ENCODE measurements at regions not wholly inside any gene's neighbourhood (a gene's known extent, or its start where the extent isn't known, plus 50 kb on each side); places are given as distances from the start of the nearest gene placed in this dataset.
"Not testable (repeated sequence)": the region's sequence is repeated elsewhere in the genome, so short reads cannot be mapped to it uniquely, and the experiment has no call there.

GRCh38 chr6:141218583-141218982 lies 914.1 kb upstream of the GJE1 start:
- no peak for DNase-seq

- no peak for DNase-seq
These were observed 916.0 kb upstream of the GJE1 start for GRCh38 chr6:141216726-141217125.

GRCh38 chr6:141212296-141212695 lies 920.4 kb upstream of the GJE1 start:
- DNase-seq = no peak

- no peak for DNase-seq
These were observed 920.9 kb upstream of the GJE1 start for GRCh38 chr6:141211845-141212244.

DNA sequence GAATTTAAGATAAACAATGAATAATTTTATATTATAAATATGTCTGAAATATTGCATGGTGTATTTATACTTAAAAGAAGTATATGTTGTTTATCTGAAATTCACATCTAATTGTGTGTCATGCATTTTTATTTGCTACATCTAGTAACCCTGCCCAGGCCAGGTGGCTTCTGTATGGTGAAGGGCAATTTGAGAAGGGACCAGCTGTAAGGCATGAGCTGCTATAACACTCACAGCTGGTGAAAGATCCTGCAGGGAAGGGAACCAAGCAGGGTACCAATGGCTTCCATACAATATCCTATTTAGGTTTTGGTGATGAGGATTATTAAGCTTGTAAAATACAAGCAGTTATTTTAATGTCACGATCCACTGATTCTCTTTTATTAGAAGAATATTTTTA lies 921.8 kb upstream of the GJE1 start:
- DNase-seq = no peak

- no peak for DNase-seq
These were observed 922.8 kb upstream of the GJE1 start for GRCh38 chr6:141209890-141210289.

- no peak for DNase-seq
These were observed 924.6 kb upstream of the GJE1 start for GRCh38 chr6:141208101-141208500.

DNA sequence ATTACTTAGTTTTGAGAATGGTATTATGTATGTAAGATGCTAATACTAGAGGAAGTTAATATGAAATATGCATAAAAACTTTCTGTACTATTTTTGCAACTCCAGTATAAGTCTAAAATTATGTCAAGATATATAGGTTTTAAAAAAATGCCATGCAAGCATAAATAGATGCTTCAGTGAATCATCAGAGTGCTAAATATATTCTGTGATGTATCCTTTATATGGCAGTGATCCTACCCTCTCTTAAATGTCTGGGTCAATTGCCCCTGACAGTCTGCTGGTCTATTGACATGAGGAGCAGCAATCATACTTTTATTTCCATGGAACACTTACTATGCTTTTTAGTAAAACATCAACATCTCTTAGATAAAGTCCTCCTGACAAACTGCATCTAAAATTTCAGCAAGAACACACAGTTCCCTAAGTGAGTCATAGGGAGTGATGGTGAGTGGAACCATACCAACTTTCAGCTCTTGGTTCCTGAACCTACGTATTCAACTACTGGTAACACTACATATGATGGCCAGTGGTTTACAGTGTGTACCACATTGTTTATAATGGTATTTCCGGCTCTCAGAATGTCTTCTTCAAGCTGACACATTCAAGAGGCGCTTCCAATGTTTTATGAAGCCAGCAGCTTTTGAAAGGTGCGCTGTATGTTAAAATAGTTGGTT lies 928.7 kb upstream of the GJE1 start:
- DNase-seq = no peak

DNA sequence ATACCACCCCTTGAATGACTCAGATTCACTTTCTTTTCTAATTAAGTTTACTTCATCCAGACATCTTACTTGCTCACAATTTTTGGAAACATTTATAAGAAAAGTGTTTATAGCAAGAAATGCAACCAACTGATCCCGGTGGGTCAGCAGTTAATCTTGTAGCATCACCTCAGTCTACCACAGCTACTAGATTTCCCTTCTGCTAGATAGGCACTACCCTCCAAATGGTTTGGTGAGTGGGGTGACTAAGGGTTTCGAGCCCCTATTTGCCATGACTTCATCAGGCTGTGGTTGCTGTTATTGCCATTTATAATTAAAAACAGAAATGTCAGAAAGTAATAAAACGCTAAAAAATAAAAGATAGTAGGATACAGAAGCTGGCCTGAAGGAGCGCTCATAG lies 930.1 kb upstream of the GJE1 start:
- DNase-seq = no peak

DNA sequence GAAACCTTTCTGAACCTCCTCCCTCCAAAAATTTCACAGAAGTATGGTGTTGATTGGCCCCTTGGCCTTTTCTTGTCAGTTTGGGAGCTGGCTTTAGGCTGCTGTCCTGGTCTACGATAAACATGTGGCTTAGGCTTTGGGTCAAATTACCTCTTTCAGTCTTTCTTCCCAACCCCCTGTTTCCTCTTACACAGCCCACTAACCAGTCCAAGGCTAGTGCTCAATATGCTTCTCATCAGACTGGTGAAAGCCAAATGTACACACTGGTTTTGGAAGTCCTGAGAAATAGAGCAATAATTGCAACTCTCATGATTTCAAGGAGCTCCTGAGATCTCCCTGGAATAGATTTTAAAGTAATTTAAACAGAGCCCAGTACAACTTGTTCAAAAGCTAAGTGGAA lies 933.7 kb upstream of the GJE1 start:
- DNase-seq = no peak

GRCh38 chr6:141195251-141195832 lies 937.4 kb upstream of the GJE1 start:
- DNase-seq = no peak

- DNase-seq = no peak
These were observed 949.4 kb upstream of the GJE1 start for GRCh38 chr6:141183368-141183767.

GRCh38 chr6:141175458-141175857 lies 957.3 kb upstream of the GJE1 start:
- not testable (repeated sequence) for DNase-seq

DNA sequence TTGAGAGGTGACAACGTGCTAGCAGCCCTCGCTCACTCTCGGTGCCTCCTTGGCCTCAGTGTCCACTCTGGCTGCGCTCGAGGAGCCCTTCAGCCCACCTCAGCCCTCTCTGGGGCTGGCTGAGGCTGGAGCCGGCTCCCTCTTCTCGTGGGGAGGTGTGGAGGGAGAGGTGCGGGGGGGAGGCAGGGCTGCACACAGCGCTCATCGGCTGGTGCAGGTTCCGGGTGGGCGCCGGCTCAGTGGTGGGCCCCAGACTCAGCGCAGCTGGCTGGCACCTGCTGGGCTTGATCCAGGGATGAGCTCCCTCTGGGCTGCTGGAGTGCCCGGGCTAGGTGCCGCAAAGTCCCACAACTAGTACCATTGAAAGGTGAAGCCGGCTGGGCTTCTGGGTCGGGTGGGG lies 957.8 kb upstream of the GJE1 start:
- DNase-seq = no peak

DNA sequence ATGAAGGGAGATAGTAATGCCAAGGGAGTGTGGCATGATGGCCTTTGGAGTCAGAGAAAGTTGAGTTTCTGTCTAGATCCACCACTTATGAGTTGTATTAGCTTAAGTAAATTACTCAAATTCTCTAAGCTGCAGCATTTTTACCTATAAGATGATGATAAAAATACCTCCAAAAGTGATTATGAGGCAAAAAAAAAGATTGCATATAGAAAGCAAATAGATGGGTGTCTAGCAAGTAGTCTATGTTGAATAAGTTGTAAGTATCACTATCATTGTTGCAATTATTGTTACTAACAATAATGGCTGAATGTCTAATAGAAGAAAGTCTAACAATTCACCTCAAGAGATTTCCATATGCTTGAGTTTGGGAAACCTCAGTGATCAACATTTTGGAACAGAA lies 959.2 kb upstream of the GJE1 start:
- DNase-seq = no peak

- no peak for DNase-seq
These were observed 963.3 kb upstream of the GJE1 start for GRCh38 chr6:141169419-141169818.

DNA sequence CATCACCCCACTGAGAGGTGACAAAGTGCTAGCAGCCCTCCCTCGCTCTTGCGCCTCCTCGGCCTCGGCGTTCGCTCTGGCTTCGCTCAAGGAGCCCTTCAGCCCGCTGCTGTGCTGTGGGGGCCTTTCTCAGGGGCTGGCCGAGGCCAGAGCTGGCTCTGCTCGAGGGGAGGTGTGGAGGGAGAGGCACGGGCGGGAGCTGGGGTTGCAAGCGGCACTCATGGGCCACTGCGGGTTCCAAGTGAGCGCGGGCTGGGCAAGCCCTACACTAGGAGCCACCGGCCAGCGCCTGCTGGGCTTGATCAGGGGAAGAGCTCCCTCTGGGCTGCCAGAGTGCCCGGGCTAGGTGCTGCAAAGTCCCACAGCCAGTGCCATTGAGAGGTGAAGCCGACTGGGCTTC lies 964.8 kb upstream of the GJE1 start:
- DNase-seq = no peak

DNA sequence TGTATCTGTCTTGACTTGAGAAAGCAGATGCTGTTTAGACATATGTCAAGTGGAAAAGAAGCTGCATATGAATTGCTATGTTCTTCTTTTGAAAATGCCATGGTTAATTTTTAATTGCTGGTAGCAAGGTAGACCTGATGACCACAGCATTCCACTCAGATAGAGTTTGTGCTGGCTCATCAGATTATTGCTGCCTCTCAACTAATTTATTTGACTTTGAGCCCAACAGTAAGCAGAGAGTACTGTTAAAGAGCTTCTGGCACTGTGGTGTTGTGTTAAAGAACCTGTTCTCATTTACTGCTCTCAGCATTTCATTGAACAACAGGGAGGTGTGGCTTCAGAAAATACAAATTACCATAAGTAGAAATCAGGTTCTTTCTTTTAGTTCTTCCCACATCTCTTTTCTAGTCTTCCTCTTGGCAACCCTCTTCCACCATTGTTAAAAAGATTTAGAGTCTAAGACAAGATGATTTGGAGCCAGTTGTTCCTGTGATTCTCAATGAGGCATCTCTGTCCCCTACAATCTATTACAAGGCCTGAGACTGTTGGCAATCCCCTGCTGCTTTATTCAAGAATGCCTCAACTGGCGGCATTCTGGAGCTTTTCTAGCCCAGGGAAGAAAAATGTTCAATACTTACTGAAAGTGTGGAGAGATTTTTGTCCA lies 967.6 kb upstream of the GJE1 start:
- DNase-seq = no peak

- no peak for DNase-seq
These were observed 968.5 kb upstream of the GJE1 start for GRCh38 chr6:141164042-141164743.

- no peak for DNase-seq
These were observed 969.6 kb upstream of the GJE1 start for GRCh38 chr6:141163107-141163506.

DNA sequence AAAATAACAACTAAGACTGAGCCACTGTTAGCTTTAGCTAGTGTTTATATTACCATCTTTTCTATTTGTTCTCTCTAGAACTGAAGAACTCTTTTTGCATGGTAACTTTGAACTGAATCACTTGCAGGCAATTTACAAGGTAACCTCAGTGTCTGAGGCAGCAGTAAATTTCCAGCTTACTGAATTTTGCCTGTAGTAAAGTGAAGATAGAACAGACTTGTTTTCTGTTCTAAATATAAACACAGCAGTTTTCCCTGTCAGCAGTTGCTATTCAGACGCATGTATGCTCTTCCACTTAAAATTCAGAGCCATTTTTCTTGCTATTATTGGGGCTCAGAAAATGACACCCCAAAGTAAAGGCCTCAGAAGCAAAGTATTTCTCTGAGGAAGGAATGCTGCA lies 974.0 kb upstream of the GJE1 start:
- no peak for DNase-seq

DNA sequence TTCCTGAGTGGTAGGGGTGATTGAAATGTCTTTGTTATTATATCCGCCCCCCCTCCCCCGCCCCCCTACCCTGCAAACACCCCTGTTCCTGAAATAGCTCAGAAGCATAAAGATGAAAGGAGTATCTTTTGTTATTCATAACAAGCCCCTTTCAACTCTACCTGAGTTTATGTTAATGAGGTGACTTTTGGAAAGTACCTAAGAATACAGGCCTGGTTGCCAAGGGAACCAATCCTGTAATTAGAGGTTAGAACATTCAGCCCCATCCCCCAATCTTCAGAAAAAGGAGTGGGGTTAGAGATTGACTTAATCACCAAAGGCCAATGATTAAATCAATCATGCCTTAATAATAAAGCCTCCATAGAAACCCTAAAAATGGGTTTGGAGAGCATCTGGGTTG lies 979.2 kb upstream of the GJE1 start:
- DNase-seq = no peak

GRCh38 chr6:141152951-141153350 lies 979.8 kb upstream of the GJE1 start:
- DNase-seq = no peak

Measured in hindlimb muscle (tissue), 1 donor.